C4-2B (cell line): ENCODE measurements at regions not wholly inside any gene's neighbourhood (a gene's known extent, or its start where the extent isn't known, plus 50 kb on each side); places are given as distances from the start of the nearest gene placed in this dataset.

ENCODE experiments used
- H3K27ac ChIP-seq: fragments of 450-650 bp; 2 replicates; pipeline ENCODE4 v1.5.1; 2017
- CTCF ChIP-seq: fragments of 450-650 bp; conservative IDR thresholded peaks from 2 replicates; pipeline ENCODE4 v1.5.1; 2017; ENCODE audit warnings: mild to moderate bottlenecking
- ZFX ChIP-seq: fragments of 450-650 bp; IDR thresholded peaks from 2 replicates; pipeline ENCODE4 v1.6.1; 2017

- H3K27ac ChIP-seq: no peak overlapping the region
- TF ChIP-seq ZFX (no peak), CTCF (no peak)
Measured at GRCh38 chr10:10120671-10121070, 897.0 kb upstream of the CELF2 start.

- H3K27ac ChIP-seq: no peak overlapping the region
- TF ChIP-seq ZFX (no peak), CTCF (no peak)
Measured at GRCh38 chr10:10125676-10126075, 892.0 kb upstream of the CELF2 start.

- no peak for TF ChIP-seq CTCF
- TF ChIP-seq ZFX: no peak
- H3K27ac ChIP-seq: no peak overlapping the region
Measured at GRCh38 chr10:10126218-10126617, 891.5 kb upstream of the CELF2 start.

GRCh38 chr10:10128387-10128786, 889.3 kb upstream of the CELF2 start:
- H3K27ac ChIP-seq: no peak overlapping the region
- TF ChIP-seq CTCF: no peak
- TF ChIP-seq ZFX: no peak

- TF ChIP-seq ZFX: no peak
- TF ChIP-seq CTCF: no peak
- no peak overlapping the region for H3K27ac ChIP-seq
Measured at GRCh38 chr10:10130686-10131085, 887.0 kb upstream of the CELF2 start.

GRCh38 chr10:10132009-10132408, 885.7 kb upstream of the CELF2 start:
- TF ChIP-seq ZFX: no peak
- TF ChIP-seq CTCF: no peak
- H3K27ac ChIP-seq: no peak overlapping the region

GRCh38 chr10:10133281-10133680, 884.4 kb upstream of the CELF2 start:
- H3K27ac ChIP-seq: no peak overlapping the region
- no peak for TF ChIP-seq CTCF
- TF ChIP-seq ZFX: no peak
